OCI-LY7 (cell line): ENCODE measurements at regions not wholly inside any gene's neighbourhood (a gene's known extent, or its start where the extent isn't known, plus 50 kb on each side); places are given as distances from the start of the nearest gene placed in this dataset.

Experiments
- BruUV-seq: library from RNA; stranded (reverse); fragments of 400-500 nt; replicated peaks from 2 replicates; lab custom pipeline; 2021; lab: Mats Ljungman, UMichigan
- CTCF ChIA-PET: fragments of 300-600 bp; sonication (Branson Sonifier 250); formaldehyde crosslinking; loops from one replicate; lab custom pipeline; 2022; ENCODE audit warnings: antibody characterized with exemption; ENCODE audit not compliant: unreplicated experiment; lab: Charles Lee
- POLR2A ChIA-PET: fragments of 300-600 bp; sonication (Branson Sonifier 250); formaldehyde crosslinking; loops from one replicate; lab custom pipeline; 2022; ENCODE audit warnings: antibody characterized with exemption; lab: Charles Lee
- DNase-seq: peaks from one replicate; pipeline ENCODE4 v3.0.0-alpha.2; 2015; ENCODE audit warnings: low spot score
- H2AFZ ChIP-seq: fragments of 200-600 bp; sonication (generic), shearing (Covaris generic); 2 replicates; pipeline ENCODE4 v1.6.1; 2014; ENCODE audit warnings: mild to moderate bottlenecking, antibody characterized with exemption, low read length, moderate library complexity
- H3K27ac ChIP-seq: fragments of 200-600 bp; sonication (generic); 2 replicates; pipeline ENCODE4 v1.5.1; 2014; ENCODE audit warnings: mixed run types, low read depth, mild to moderate bottlenecking, moderate library complexity, low read length, inconsistent platforms; ENCODE audit not compliant: poor library complexity, severe bottlenecking
- H3K36me3 ChIP-seq: fragments of 200-600 bp; sonication (generic); 2 replicates; pipeline ENCODE4 v1.6.1; 2014; ENCODE audit warnings: mild to moderate bottlenecking, antibody characterized with exemption, low read length, moderate library complexity, mixed read lengths; ENCODE audit not compliant: insufficient read depth
- H3K4me1 ChIP-seq: fragments of 200-600 bp; sonication (generic); 2 replicates; pipeline ENCODE4 v1.5.1; 2014; ENCODE audit warnings: mild to moderate bottlenecking, low read length; ENCODE audit not compliant: insufficient read depth, poor library complexity, severe bottlenecking
- H3K4me2 ChIP-seq: fragments of 200-600 bp; sonication (generic); 2 replicates; pipeline ENCODE4 v1.6.1; 2014; ENCODE audit warnings: mild to moderate bottlenecking, low read length
- H3K4me3 ChIP-seq: fragments of 200-600 bp; sonication (generic); 2 replicates; pipeline ENCODE4 v1.5.1; 2014; ENCODE audit warnings: mild to moderate bottlenecking, low read depth, low read length; ENCODE audit not compliant: poor library complexity, severe bottlenecking
- H3K79me2 ChIP-seq: fragments of 200-600 bp; sonication (generic); 2 replicates; pipeline ENCODE4 v1.6.1; 2016; ENCODE audit warnings: low read depth, mild to moderate bottlenecking, low read length, moderate library complexity, mixed read lengths; ENCODE audit not compliant: insufficient read depth
- H3K9me2 ChIP-seq: fragments of 200-600 bp; sonication (generic); 2 replicates; pipeline ENCODE4 v1.6.1; 2016; ENCODE audit warnings: mild to moderate bottlenecking, low read length, mixed read lengths; ENCODE audit not compliant: insufficient read depth
- H3K9me3 ChIP-seq: fragments of 200-600 bp; sonication (generic); 2 replicates; pipeline ENCODE4 v1.6.1; 2014; ENCODE audit warnings: mild to moderate bottlenecking, mixed run types, low read length, mixed read lengths
- H4K20me1 ChIP-seq: fragments of 200-600 bp; sonication (generic); 2 replicates; pipeline ENCODE4 v1.6.1; 2014; ENCODE audit warnings: mild to moderate bottlenecking, antibody characterized with exemption, low read length, moderate library complexity, mixed read lengths; ENCODE audit not compliant: insufficient read depth
- EZH2phosphoT487 ChIP-seq: fragments of 200-600 bp; sonication (generic); IDR thresholded peaks from 2 replicates; pipeline ENCODE4 v1.6.1; 2018; ENCODE audit warnings: low read depth, borderline replicate concordance, mild to moderate bottlenecking, mixed run types, antibody characterized with exemption, low read length, moderate library complexity, mixed read lengths
- intact Hi-C: fragments of 100-400 bp; cut with micrococcal nuclease; formaldehyde crosslinking; loops from one replicate; pipeline ENCODE4 v1.10.0; 2022; ENCODE audit not compliant: unreplicated experiment
- TF ChIP-seq, protein P1 (sequence below): fragments of 200-600 bp; sonication (generic); conservative IDR thresholded peaks from 2 replicates; pipeline ENCODE4 v1.5.1; 2014; ENCODE audit warnings: mild to moderate bottlenecking, antibody characterized with exemption, low read length, moderate library complexity, mixed read lengths

- no peaks in the 10 kb centered on the region for H3K9me2 ChIP-seq
- H3K36me3 ChIP-seq: no peaks in the 10 kb centered on the region
- POLR2A ChIA-PET: interaction anchor here (0.6 kb wide), 1 partner anchor 972 kb away, joined by 3 read pairs; no protein-coding TSS in a partner anchor
- no peaks in the 10 kb centered on the region for H3K79me2 ChIP-seq
- H2AFZ ChIP-seq: no peak overlapping the region
- no TSS peak for BruUV-seq
- no peak overlapping the region for H3K4me2 ChIP-seq
- DNase-seq: no peak
- H3K4me1 ChIP-seq: no peaks in the 10 kb centered on the region
- intact Hi-C loops: loop anchor here (5.0 kb wide), 1 partner anchor 89 kb away; no protein-coding TSS in a partner anchor
- no peak overlapping the region for H3K27ac ChIP-seq
- H4K20me1 ChIP-seq: no peaks in the 10 kb centered on the region
- H3K9me3 ChIP-seq: peaks cover 8% of the 10 kb centered on the region; the same call in 1 of the 2 replicates
- TF ChIP-seq EZH2phosphoT487: no peak
- TF ChIP-seq, protein P1, sequence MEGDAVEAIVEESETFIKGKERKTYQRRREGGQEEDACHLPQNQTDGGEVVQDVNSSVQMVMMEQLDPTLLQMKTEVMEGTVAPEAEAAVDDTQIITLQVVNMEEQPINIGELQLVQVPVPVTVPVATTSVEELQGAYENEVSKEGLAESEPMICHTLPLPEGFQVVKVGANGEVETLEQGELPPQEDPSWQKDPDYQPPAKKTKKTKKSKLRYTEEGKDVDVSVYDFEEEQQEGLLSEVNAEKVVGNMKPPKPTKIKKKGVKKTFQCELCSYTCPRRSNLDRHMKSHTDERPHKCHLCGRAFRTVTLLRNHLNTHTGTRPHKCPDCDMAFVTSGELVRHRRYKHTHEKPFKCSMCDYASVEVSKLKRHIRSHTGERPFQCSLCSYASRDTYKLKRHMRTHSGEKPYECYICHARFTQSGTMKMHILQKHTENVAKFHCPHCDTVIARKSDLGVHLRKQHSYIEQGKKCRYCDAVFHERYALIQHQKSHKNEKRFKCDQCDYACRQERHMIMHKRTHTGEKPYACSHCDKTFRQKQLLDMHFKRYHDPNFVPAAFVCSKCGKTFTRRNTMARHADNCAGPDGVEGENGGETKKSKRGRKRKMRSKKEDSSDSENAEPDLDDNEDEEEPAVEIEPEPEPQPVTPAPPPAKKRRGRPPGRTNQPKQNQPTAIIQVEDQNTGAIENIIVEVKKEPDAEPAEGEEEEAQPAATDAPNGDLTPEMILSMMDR: no peak
- H3K4me3 ChIP-seq: no peak overlapping the region
- CTCF ChIA-PET: no interaction called here
Measured at GRCh38 chr3:120506076-120506827, 55.5 kb upstream of the FSTL1 start.

- Histone ChIP-seq H2AFZ (no peak overlapping the region), H3K79me2 (no peaks in the 10 kb centered on the region), H4K20me1 (no peaks in the 10 kb centered on the region), H3K4me1 (no peaks in the 10 kb centered on the region), H3K4me2 (no peak overlapping the region), H3K9me2 (no peaks in the 10 kb centered on the region), H3K4me3 (no peak overlapping the region), H3K36me3 (no peaks in the 10 kb centered on the region), H3K27ac (no peak overlapping the region), H3K9me3 (no peaks in the 10 kb centered on the region)
- POLR2A ChIA-PET: interaction anchor here (0.6 kb wide), 3 partner anchors 235 to 587 kb away, joined by 3 read pairs; no protein-coding TSS in a partner anchor
- no peak for DNase-seq
- no TSS peak for BruUV-seq
- no peak for TF ChIP-seq EZH2phosphoT487
- CTCF ChIA-PET: interaction anchor here (0.6 kb wide), 1 partner anchor 37 kb away, joined by 3 read pairs; no protein-coding TSS in a partner anchor
- intact Hi-C loops: no loop called here
Measured at GRCh38 chr3:120503727-120504616, 53.2 kb upstream of the FSTL1 start.

- TF ChIP-seq EZH2phosphoT487: no peak
- TF ChIP-seq, protein P1: no peak
- CTCF ChIA-PET: no interaction called here
- no peaks in the 10 kb centered on the region for H3K9me2 ChIP-seq
- no peaks in the 10 kb centered on the region for H3K4me1 ChIP-seq
- BruUV-seq: no TSS peak
- no peak overlapping the region for H3K4me3 ChIP-seq
- intact Hi-C loops: no loop called here
- no peaks in the 10 kb centered on the region for H3K36me3 ChIP-seq
- no peak overlapping the region for H2AFZ ChIP-seq
- H3K79me2 ChIP-seq: no peaks in the 10 kb centered on the region
- DNase-seq: no peak
- no peaks in the 10 kb centered on the region for H4K20me1 ChIP-seq
- no peak overlapping the region for H3K4me2 ChIP-seq
- H3K27ac ChIP-seq: no peak overlapping the region
- POLR2A ChIA-PET: no interaction called here
- no peaks in the 10 kb centered on the region for H3K9me3 ChIP-seq
Measured at GRCh38 chr3:120502116-120502515, 51.3 kb upstream of the FSTL1 start.
